ENCODE measurements at regions not wholly inside any gene's neighbourhood (a gene's known extent, or its start where the extent isn't known, plus 50 kb on each side); places are given as distances from the start of the nearest gene placed in this dataset.

- H3K27me3 ChIP-seq (ENCODE audit: insufficient read depth, low read length, poor library complexity, severe bottlenecking): no peaks in the 10 kb centered on the region
- H3K9me2 ChIP-seq (replicated peaks; ENCODE audit: low read depth, low read length): no peaks in the 10 kb centered on the region
- no peak overlapping the region for H3K4me3 ChIP-seq (ENCODE audit: low read length, poor library complexity, severe bottlenecking)
- TF ChIP-seq CTCF (conservative IDR thresholded peaks at IDR 0.05; ENCODE audit: low read length) (no peak), EZH2phosphoT487 (IDR thresholded peaks at IDR 0.05; ENCODE audit: borderline replicate concordance) (no peak)
- no peaks in the 10 kb centered on the region for H3K36me3 ChIP-seq (ENCODE audit: insufficient read depth, low read length)
- no peak overlapping the region for H3K9ac ChIP-seq (ENCODE audit: low read depth, low read length, poor library complexity, severe bottlenecking)
- no peak overlapping the region for H2AFZ ChIP-seq (ENCODE audit: low read length)
- H4K20me1 ChIP-seq (ENCODE audit: insufficient read depth, low read length, poor library complexity, severe bottlenecking): no peaks in the 10 kb centered on the region
- H3K4me1 ChIP-seq (ENCODE audit: insufficient read depth, low read length, poor library complexity, severe bottlenecking): no peaks in the 10 kb centered on the region
- H3F3A ChIP-seq (ENCODE audit: low read depth): no peaks in the 10 kb centered on the region
- H3K4me2 ChIP-seq (ENCODE audit: low read depth, low read length, poor library complexity, severe bottlenecking): no peak overlapping the region
- H3K79me2 ChIP-seq (ENCODE audit: insufficient read depth, low read length): no peaks in the 10 kb centered on the region
- H3K9me3 ChIP-seq (ENCODE audit: insufficient read depth, low read depth, low read length): no peaks in the 10 kb centered on the region
Measured at GRCh38 chr11:45754741-45755140, 50.2 kb upstream of the SLC35C1 start.

GRCh38 chr11:45754261-45754709, 50.7 kb upstream of the SLC35C1 start:
- no peak overlapping the region for H3K4me3 ChIP-seq (ENCODE audit: low read length, poor library complexity, severe bottlenecking)
- no peak overlapping the region for H3K4me2 ChIP-seq (ENCODE audit: low read depth, low read length, poor library complexity, severe bottlenecking)
- no peaks in the 10 kb centered on the region for H4K20me1 ChIP-seq (ENCODE audit: insufficient read depth, low read length, poor library complexity, severe bottlenecking)
- H3F3A ChIP-seq (ENCODE audit: low read depth): no peaks in the 10 kb centered on the region
- H3K79me2 ChIP-seq (ENCODE audit: insufficient read depth, low read length): no peaks in the 10 kb centered on the region
- H2AFZ ChIP-seq (ENCODE audit: low read length): no peak overlapping the region
- H3K9ac ChIP-seq (ENCODE audit: low read depth, low read length, poor library complexity, severe bottlenecking): no peak overlapping the region
- H3K36me3 ChIP-seq (ENCODE audit: insufficient read depth, low read length): no peaks in the 10 kb centered on the region
- H3K9me2 ChIP-seq (replicated peaks; ENCODE audit: low read depth, low read length): no peaks in the 10 kb centered on the region
- no peaks in the 10 kb centered on the region for H3K9me3 ChIP-seq (ENCODE audit: insufficient read depth, low read depth, low read length)
- TF ChIP-seq EZH2phosphoT487 (IDR thresholded peaks at IDR 0.05; ENCODE audit: borderline replicate concordance) (no peak), CTCF (conservative IDR thresholded peaks at IDR 0.05; ENCODE audit: low read length) (no peak)
- no peaks in the 10 kb centered on the region for H3K4me1 ChIP-seq (ENCODE audit: insufficient read depth, low read length, poor library complexity, severe bottlenecking)
- H3K27me3 ChIP-seq (ENCODE audit: insufficient read depth, low read length, poor library complexity, severe bottlenecking): no peaks in the 10 kb centered on the region

GRCh38 chr11:45752106-45752505, 52.8 kb upstream of the SLC35C1 start:
- Histone ChIP-seq H3K79me2 (ENCODE audit: insufficient read depth, low read length) (no peaks in the 10 kb centered on the region), H3K9me2 (replicated peaks; ENCODE audit: low read depth, low read length) (no peaks in the 10 kb centered on the region), H3K36me3 (ENCODE audit: insufficient read depth, low read length) (no peaks in the 10 kb centered on the region), H3F3A (ENCODE audit: low read depth) (no peaks in the 10 kb centered on the region), H3K27me3 (ENCODE audit: insufficient read depth, low read length, poor library complexity, severe bottlenecking) (no peaks in the 10 kb centered on the region), H2AFZ (ENCODE audit: low read length) (no peak overlapping the region), H3K4me1 (ENCODE audit: insufficient read depth, low read length, poor library complexity, severe bottlenecking) (no peaks in the 10 kb centered on the region), H3K4me2 (ENCODE audit: low read depth, low read length, poor library complexity, severe bottlenecking) (no peak overlapping the region), H3K4me3 (ENCODE audit: low read length, poor library complexity, severe bottlenecking) (no peak overlapping the region), H4K20me1 (ENCODE audit: insufficient read depth, low read length, poor library complexity, severe bottlenecking) (no peaks in the 10 kb centered on the region), H3K9ac (ENCODE audit: low read depth, low read length, poor library complexity, severe bottlenecking) (no peak overlapping the region), H3K9me3 (ENCODE audit: insufficient read depth, low read depth, low read length) (no peaks in the 10 kb centered on the region)
- TF ChIP-seq CTCF (conservative IDR thresholded peaks at IDR 0.05; ENCODE audit: low read length): no peak
